Lower leg skin (tissue), 4 donors: ENCODE measurements at regions not wholly inside any gene's neighbourhood (a gene's known extent, or its start where the extent isn't known, plus 50 kb on each side); places are given as distances from the start of the nearest gene placed in this dataset.

Source experiments
- DNase-seq, 2 donors: peaks; one replicate each; pipeline ENCODE4 v3.0.0-alpha.2; 2019; ENCODE audit warnings: low spot score in 2 of 2
- H3K4me3 ChIP-seq: fragments of 200-600 bp; sonication (generic); 2 replicates; pipeline ENCODE4 v1.5.1; 2017; ENCODE audit warnings: mild to moderate bottlenecking, low read depth; ENCODE audit not compliant: poor library complexity, severe bottlenecking
- CTCF ChIP-seq, 3 donors: fragments of 450-650 bp; IDR thresholded peaks; one replicate each; pipeline ENCODE4 v1.5.1; 2016; ENCODE audit warnings: antibody characterized with exemption in 3 of 3, mild to moderate bottlenecking in 3 of 3, moderate library complexity in 2 of 3
- POLR2A ChIP-seq, 2 donors: fragments of 450-650 bp; IDR thresholded peaks; one replicate each; pipeline ENCODE4 v1.6.1; 2016 to 2017; ENCODE audit warnings: antibody characterized with exemption in 2 of 2, mild to moderate bottlenecking in 1 of 2, moderate library complexity in 1 of 2
- WGBS, 2 donors: methylation state at CpG; one replicate each; pipeline ENCODE4 v1.1.5; 2018; 5-methylcytosine and 5-hydroxymethylcytosine counted together
- intact Hi-C: fragments of 100-400 bp; cut with DNase I; formaldehyde crosslinking; loops from one replicate; pipeline ENCODE4 v1.15.0; 2023; ENCODE audit warnings: low total_unique reads

- WGBS, 2 donors, result 65 to 68% methylated on average over 3 of the region's 3 CpGs
- intact Hi-C loops, result no loop called here
- TF ChIP-seq CTCF (IDR thresholded peaks at IDR 0.05), result no peak
- no peak for TF ChIP-seq POLR2A (IDR thresholded peaks at IDR 0.05)
- no peak for DNase-seq
- no peak overlapping the region for H3K4me3 ChIP-seq
Measured at GRCh38 chr13:84571264-84571663, 689.0 kb upstream of the SLITRK1 start.

GRCh38 chr13:84570831-84571230 lies 688.6 kb upstream of the SLITRK1 start:
- no peak overlapping the region for H3K4me3 ChIP-seq
- intact Hi-C loops, result no loop called here
- no peak for DNase-seq
- no peak for TF ChIP-seq CTCF (IDR thresholded peaks at IDR 0.05)
- no peak for TF ChIP-seq POLR2A (IDR thresholded peaks at IDR 0.05)
- 89 to 90% methylated on average over 2 of the region's 2 CpGs for WGBS, 2 donors

GRCh38 chr13:84569366-84569765 lies 687.1 kb upstream of the SLITRK1 start:
- 33 to 62% methylated on average over 1 of the region's 1 CpG for WGBS, 2 donors
- DNase-seq, result no peak
- TF ChIP-seq CTCF (IDR thresholded peaks at IDR 0.05) (no peak), POLR2A (IDR thresholded peaks at IDR 0.05) (no peak)
- H3K4me3 ChIP-seq, result no peak overlapping the region
- intact Hi-C loops, result no loop called here

GRCh38 chr13:84567848-84568247 lies 685.6 kb upstream of the SLITRK1 start:
- TF ChIP-seq POLR2A (IDR thresholded peaks at IDR 0.05), result no peak
- no peak for TF ChIP-seq CTCF (IDR thresholded peaks at IDR 0.05)
- intact Hi-C loops, result no loop called here
- no peak for DNase-seq
- 35 to 36% methylated on average over 1 of the region's 1 CpG for WGBS, 2 donors
- no peak overlapping the region for H3K4me3 ChIP-seq

GRCh38 chr13:84566780-84567179 lies 684.5 kb upstream of the SLITRK1 start:
- intact Hi-C loops, result no loop called here

GRCh38 chr13:84563611-84564010 lies 681.3 kb upstream of the SLITRK1 start:
- WGBS, 2 donors, result 75 to 84% methylated on average over 3 of the region's 3 CpGs
- TF ChIP-seq CTCF (IDR thresholded peaks at IDR 0.05), result no peak
- TF ChIP-seq POLR2A (IDR thresholded peaks at IDR 0.05), result no peak
- no peak for DNase-seq
- H3K4me3 ChIP-seq, result no peak overlapping the region
- intact Hi-C loops, result no loop called here

More at GRCh38 chr13:84566780-84567179, 684.5 kb upstream of the SLITRK1 start:
- 70 to 76% methylated on average over 2 of the region's 2 CpGs for WGBS, 2 donors
- TF ChIP-seq POLR2A (IDR thresholded peaks at IDR 0.05), result no peak
- no peak overlapping the region for H3K4me3 ChIP-seq
- no peak for DNase-seq
